Smooth muscle cell (in vitro differentiated cells): ENCODE measurements at regions not wholly inside any gene's neighbourhood (a gene's known extent, or its start where the extent isn't known, plus 50 kb on each side); places are given as distances from the start of the nearest gene placed in this dataset.
A peak's percentile ranks its signal among the peaks of the same experiment; 100 is the strongest.

Experiments used
- DNase-seq: peaks from one replicate; lab custom pipeline; 2025; ENCODE audit not compliant: unreplicated experiment; lab: John Stamatoyannopoulos, UW
- H2AFZ ChIP-seq: fragments of 200-600 bp; sonication (generic); 2 replicates; pipeline ENCODE4 v1.6.0; 2016; ENCODE audit warnings: antibody characterized with exemption, low read depth, mild to moderate bottlenecking
- H3F3A ChIP-seq: fragments of 200-600 bp; sonication (generic); 2 replicates; pipeline ENCODE4 v1.6.0; 2017; ENCODE audit warnings: antibody characterized with exemption, low read depth
- H3K27ac ChIP-seq: fragments of 200-600 bp; sonication (generic); 2 replicates; pipeline ENCODE4 v1.5.1; 2016; ENCODE audit warnings: low read depth, mild to moderate bottlenecking
- H3K27me3 ChIP-seq: fragments of 200-600 bp; sonication (generic); 2 replicates; pipeline ENCODE4 v1.6.1; 2016; ENCODE audit warnings: low read depth, mild to moderate bottlenecking
- H3K36me3 ChIP-seq: fragments of 200-600 bp; sonication (generic); 2 replicates; pipeline ENCODE4 v1.5.1; 2016; ENCODE audit warnings: low read depth
- H3K4me1 ChIP-seq: fragments of 200-600 bp; sonication (generic); 2 replicates; pipeline ENCODE4 v1.5.1; 2016; ENCODE audit warnings: low read depth
- H3K4me2 ChIP-seq: fragments of 200-600 bp; sonication (generic); 2 replicates; pipeline ENCODE4 v1.6.0; 2016; ENCODE audit warnings: mild to moderate bottlenecking
- H3K4me3 ChIP-seq: fragments of 200-600 bp; sonication (generic); 2 replicates; pipeline ENCODE4 v1.5.1; 2016; ENCODE audit warnings: mild to moderate bottlenecking
- H3K79me2 ChIP-seq: fragments of 200-600 bp; sonication (generic); 2 replicates; pipeline ENCODE4 v1.6.0; 2016; ENCODE audit warnings: low read depth, mild to moderate bottlenecking
- H3K9ac ChIP-seq: fragments of 200-600 bp; sonication (generic); 2 replicates; pipeline ENCODE4 v1.6.0; 2016; ENCODE audit warnings: low read depth
- H3K9me3 ChIP-seq: fragments of 200-600 bp; sonication (generic); replicated peaks from 2 replicates; pipeline ENCODE4 v1.5.1; 2016; ENCODE audit warnings: low read depth
- H4K20me1 ChIP-seq: fragments of 200-600 bp; sonication (generic); 2 replicates; pipeline ENCODE4 v1.6.0; 2016; ENCODE audit warnings: low read depth
- WGBS: methylation state at CpG from one replicate; pipeline ENCODE4 v1.1.7; 2016; ENCODE audit warnings: low lambda C conversion rate; 5-methylcytosine and 5-hydroxymethylcytosine counted together
- TF ChIP-seq, protein P1 (sequence below): fragments of 200-600 bp; sonication (generic); IDR thresholded peaks from 2 replicates; pipeline ENCODE4 v1.5.1; 2017; ENCODE audit warnings: borderline replicate concordance, mild to moderate bottlenecking, antibody characterized with exemption; ENCODE audit not compliant: insufficient read depth, poor library complexity, severe bottlenecking

DNA sequence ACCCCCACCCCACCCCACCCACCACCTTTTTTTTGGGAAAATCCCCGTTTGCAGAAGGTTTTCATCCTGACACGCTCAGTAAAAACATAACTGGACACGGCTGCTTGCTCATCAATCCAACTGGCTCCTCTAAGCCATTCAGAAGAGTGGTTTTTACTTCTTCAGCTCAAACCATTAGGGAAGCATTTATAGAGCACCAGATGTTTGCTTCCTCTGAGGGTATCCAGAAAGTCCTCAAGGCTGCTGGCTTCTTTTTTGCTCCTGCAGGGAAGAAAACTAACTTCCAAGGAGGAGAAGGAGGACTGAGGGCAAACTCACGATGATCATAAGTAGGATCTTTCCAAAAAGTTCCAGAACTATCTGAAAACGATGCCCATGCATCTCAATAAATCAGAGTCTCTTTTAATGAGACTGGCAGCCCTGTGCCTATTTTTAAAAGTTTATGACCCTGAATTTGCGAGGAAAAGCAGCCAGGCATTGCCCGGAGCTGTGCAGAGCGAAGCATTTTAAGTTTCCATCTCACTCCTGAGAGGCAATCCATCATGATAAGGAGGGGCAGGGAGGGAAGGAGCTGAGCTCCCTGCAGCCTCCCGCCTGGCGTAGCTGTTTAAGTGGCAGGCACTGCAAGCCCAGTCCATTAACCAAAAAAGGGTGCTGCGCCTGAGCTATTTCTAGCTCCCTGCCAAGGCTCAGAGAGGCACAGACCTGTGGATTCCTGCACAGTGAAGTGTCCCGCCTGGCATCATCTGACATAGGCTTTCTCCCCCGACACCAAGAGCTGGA lies 146.3 kb upstream of the FOXF1 start:
- no peaks in the 10 kb centered on the region for H3K36me3 ChIP-seq
- H3K27ac ChIP-seq, result peak overlapping the region; percentile 89
- H3K27me3 ChIP-seq, result no peaks in the 10 kb centered on the region
- H2AFZ ChIP-seq, result no peak overlapping the region
- no peaks in the 10 kb centered on the region for H4K20me1 ChIP-seq
- TF ChIP-seq, protein P1, sequence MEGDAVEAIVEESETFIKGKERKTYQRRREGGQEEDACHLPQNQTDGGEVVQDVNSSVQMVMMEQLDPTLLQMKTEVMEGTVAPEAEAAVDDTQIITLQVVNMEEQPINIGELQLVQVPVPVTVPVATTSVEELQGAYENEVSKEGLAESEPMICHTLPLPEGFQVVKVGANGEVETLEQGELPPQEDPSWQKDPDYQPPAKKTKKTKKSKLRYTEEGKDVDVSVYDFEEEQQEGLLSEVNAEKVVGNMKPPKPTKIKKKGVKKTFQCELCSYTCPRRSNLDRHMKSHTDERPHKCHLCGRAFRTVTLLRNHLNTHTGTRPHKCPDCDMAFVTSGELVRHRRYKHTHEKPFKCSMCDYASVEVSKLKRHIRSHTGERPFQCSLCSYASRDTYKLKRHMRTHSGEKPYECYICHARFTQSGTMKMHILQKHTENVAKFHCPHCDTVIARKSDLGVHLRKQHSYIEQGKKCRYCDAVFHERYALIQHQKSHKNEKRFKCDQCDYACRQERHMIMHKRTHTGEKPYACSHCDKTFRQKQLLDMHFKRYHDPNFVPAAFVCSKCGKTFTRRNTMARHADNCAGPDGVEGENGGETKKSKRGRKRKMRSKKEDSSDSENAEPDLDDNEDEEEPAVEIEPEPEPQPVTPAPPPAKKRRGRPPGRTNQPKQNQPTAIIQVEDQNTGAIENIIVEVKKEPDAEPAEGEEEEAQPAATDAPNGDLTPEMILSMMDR, result no peak
- DNase-seq, result no peak
- H3K4me2 ChIP-seq, result peak overlapping the region; percentile 63
- H3K79me2 ChIP-seq, result no peaks in the 10 kb centered on the region
- no peaks in the 10 kb centered on the region for H3K9me3 ChIP-seq
- peak overlapping the region; percentile 56 for H3K9ac ChIP-seq
- peaks cover 6% of the 10 kb centered on the region for H3K4me1 ChIP-seq
- H3K4me3 ChIP-seq, result no peak overlapping the region
- 26% methylated on average over 13 of the region's 13 CpGs for WGBS
- H3F3A ChIP-seq, result no peaks in the 10 kb centered on the region

DNA sequence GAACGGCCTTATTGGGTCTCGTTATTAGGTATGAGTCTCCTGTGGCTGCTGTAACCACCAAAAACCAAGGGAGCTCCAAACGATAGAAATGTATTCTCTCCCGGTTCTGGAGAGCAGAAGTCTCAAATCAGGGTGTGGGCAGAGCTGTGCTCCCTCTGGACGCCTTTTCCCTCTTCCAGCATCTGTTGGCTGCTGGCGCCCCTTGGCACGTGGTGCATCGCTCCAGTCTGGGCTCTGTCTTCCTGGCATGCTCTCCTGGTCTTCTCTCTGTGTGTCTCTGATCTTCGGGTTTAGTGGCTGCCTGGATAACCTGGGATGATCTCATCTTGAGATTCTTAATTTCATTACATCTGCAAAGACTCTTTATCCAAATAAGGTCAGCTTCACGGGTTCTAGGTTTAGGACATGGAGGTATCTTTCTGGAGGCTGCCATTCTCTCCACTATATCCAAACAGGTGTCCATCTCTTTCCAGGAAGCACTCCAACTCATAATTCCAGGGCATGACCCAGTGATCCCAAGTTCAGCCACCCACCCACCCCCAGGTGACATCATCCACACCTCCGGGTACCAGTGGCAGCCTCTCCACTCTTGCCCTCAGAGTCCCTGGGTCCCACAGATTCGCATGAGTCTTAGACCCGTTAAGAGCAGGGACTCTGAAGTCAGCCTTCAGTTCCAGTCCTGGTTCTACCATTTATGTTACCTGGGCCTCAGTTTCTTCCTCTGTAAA lies 145.5 kb upstream of the FOXF1 start:
- Histone ChIP-seq H3K79me2 (no peaks in the 10 kb centered on the region), H3K36me3 (no peaks in the 10 kb centered on the region), H3K4me3 (no peak overlapping the region), H3K4me1 (peaks cover 6% of the 10 kb centered on the region), H4K20me1 (no peaks in the 10 kb centered on the region), H2AFZ (no peak overlapping the region), H3K9ac (no peak overlapping the region), H3K27ac (no peak overlapping the region), H3K27me3 (no peaks in the 10 kb centered on the region), H3F3A (no peaks in the 10 kb centered on the region), H3K9me3 (no peaks in the 10 kb centered on the region), H3K4me2 (peak overlapping the region; percentile 63)
- TF ChIP-seq, protein P1, result no peak
- WGBS, result 95% methylated on average over 13 of the region's 13 CpGs
- DNase-seq, result no peak

DNA sequence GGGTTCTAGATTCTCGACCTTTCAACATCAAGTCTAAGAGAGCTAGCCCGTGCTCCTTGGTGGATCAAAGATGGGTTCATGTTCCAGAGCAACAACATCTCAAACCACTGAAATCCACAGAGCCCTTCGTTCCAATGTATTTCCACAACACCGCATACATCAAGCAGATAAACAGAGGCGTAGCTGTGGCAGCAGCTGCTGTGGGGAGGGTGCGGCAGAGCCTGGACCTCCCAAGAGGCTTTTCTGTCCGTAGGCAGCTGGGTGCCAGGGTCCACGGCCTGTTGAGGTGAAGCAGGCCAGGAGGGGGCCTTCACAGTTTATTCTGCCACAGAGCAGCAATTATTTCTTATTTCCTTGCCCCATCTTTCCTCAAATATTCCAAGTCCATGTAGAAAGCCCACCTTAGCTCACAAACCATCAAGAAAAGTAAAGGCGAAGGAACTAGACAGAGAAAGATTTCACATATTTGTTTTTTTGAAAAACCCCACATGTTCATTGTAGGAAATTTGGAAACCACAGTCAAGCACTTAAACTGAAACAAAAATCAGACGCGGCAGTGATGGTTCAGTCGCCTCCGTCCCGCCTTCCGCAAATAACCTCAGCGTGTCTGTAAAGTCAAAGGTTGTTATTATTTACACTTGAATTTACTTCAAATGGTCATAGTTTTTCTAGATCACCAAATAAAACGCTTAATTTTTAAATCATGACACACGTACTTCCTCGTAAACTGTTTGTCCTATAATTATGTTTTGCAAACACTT lies 144.6 kb upstream of the FOXF1 start:
- Histone ChIP-seq H4K20me1 (no peaks in the 10 kb centered on the region), H3K27me3 (no peaks in the 10 kb centered on the region), H2AFZ (no peak overlapping the region), H3K27ac (no peak overlapping the region), H3K79me2 (no peaks in the 10 kb centered on the region), H3K4me2 (no peak overlapping the region), H3K4me1 (peaks cover 6% of the 10 kb centered on the region), H3K9ac (no peak overlapping the region), H3K9me3 (no peaks in the 10 kb centered on the region), H3K36me3 (no peaks in the 10 kb centered on the region), H3K4me3 (no peak overlapping the region), H3F3A (no peaks in the 10 kb centered on the region)
- 85% methylated on average over 19 of the region's 19 CpGs for WGBS
- TF ChIP-seq, protein P1, result no peak
- no peak for DNase-seq
